ENCODE measurements at regions not wholly inside any gene's neighbourhood (a gene's known extent, or its start where the extent isn't known, plus 50 kb on each side); places are given as distances from the start of the nearest gene placed in this dataset.
A peak's percentile ranks its signal among the peaks of the same experiment; 100 is the strongest.

GRCh38 chr2:136259551-136259950, 141.6 kb upstream of the CXCR4 start:
- no peak overlapping the region for H3K27ac ChIP-seq
- H3K9me3 ChIP-seq: peaks cover 0 to 1% of the 10 kb centered on the region in 2 donors
- ATAC-seq: no peak
- H3K4me3 ChIP-seq: no peak overlapping the region
- H3K27me3 ChIP-seq: no peaks in the 10 kb centered on the region
- intact Hi-C loops (cut with DNase I): no loop called here
- H3K36me3 ChIP-seq: no peaks in the 10 kb centered on the region
- H3K4me1 ChIP-seq: peaks cover 0 to 19% of the 10 kb centered on the region in 2 donors
- DNase-seq: no peak
- TF ChIP-seq CTCF (IDR thresholded peaks at IDR 0.05): no peak

GRCh38 chr2:136257893-136258292, 139.9 kb upstream of the CXCR4 start:
- H3K4me1 ChIP-seq: peaks cover 0 to 34% of the 10 kb centered on the region in 2 donors
- intact Hi-C loops (cut with DNase I): no loop called here
- H3K27ac ChIP-seq: no peak overlapping the region
- no peaks in the 10 kb centered on the region for H3K9me3 ChIP-seq
- no peaks in the 10 kb centered on the region for H3K27me3 ChIP-seq
- no peak overlapping the region for H3K4me3 ChIP-seq
- no peaks in the 10 kb centered on the region for H3K36me3 ChIP-seq
- no peak for TF ChIP-seq CTCF (IDR thresholded peaks at IDR 0.05)
- ATAC-seq: no peak
- DNase-seq: no peak

- Histone ChIP-seq H3K9me3 (no peaks in the 10 kb centered on the region), H3K4me1 (peaks cover 0 to 34% of the 10 kb centered on the region in 2 donors), H3K27me3 (no peaks in the 10 kb centered on the region), H3K36me3 (no peaks in the 10 kb centered on the region), H3K4me3 (no peak overlapping the region), H3K27ac (peak overlapping the region; percentile 19 to 82)
- DNase-seq: no peak
- intact Hi-C loops (cut with DNase I): no loop called here
- ATAC-seq: peak; percentile 39
- no peak for TF ChIP-seq CTCF (IDR thresholded peaks at IDR 0.05)
Observed at GRCh38 chr2:136255648-136256461, 137.9 kb upstream of the CXCR4 start.

GRCh38 chr2:136255127-136255526, 137.2 kb upstream of the CXCR4 start:
- Histone ChIP-seq H3K27me3 (no peaks in the 10 kb centered on the region), H3K4me1 (peaks cover 0 to 34% of the 10 kb centered on the region in 2 donors), H3K27ac (peak overlapping the region in 1 of 2 donors; percentile 82), H3K36me3 (no peaks in the 10 kb centered on the region), H3K9me3 (no peaks in the 10 kb centered on the region), H3K4me3 (no peak overlapping the region)
- intact Hi-C loops (cut with DNase I): no loop called here
- DNase-seq: no peak
- no peak for ATAC-seq
- TF ChIP-seq CTCF (IDR thresholded peaks at IDR 0.05): no peak

GRCh38 chr2:136254681-136255080, 136.7 kb upstream of the CXCR4 start:
- Histone ChIP-seq H3K4me3 (no peak overlapping the region), H3K9me3 (no peaks in the 10 kb centered on the region), H3K27ac (peak overlapping the region in 1 of 2 donors; percentile 82), H3K36me3 (no peaks in the 10 kb centered on the region), H3K4me1 (peaks cover 0 to 34% of the 10 kb centered on the region in 2 donors), H3K27me3 (no peaks in the 10 kb centered on the region)
- intact Hi-C loops (cut with DNase I): no loop called here
- DNase-seq: no peak
- ATAC-seq: no peak
- no peak for TF ChIP-seq CTCF (IDR thresholded peaks at IDR 0.05)

Data from left lung (tissue), 4 donors.